A549 (cell line): ENCODE measurements at regions not wholly inside any gene's neighbourhood (a gene's known extent, or its start where the extent isn't known, plus 50 kb on each side); places are given as distances from the start of the nearest gene placed in this dataset.

Source experiments
- BHLHE40 ChIP-seq: IDR thresholded peaks from 2 replicates; pipeline ENCODE4 v1.6.1; 2012; ENCODE audit warnings: low read depth, low read length, inconsistent platforms
- EP300 ChIP-seq, 2 experiments: fragments of >200 bp; sonication (Bioruptor Twin); formaldehyde crosslinking; IDR thresholded peaks; 2 replicates in 1 of 2; 3 replicates in 1 of 2; pipeline ENCODE4 v1.6.1; 2016 to 2017
- POLR2A ChIP-seq: IDR thresholded peaks from 2 replicates; pipeline ENCODE4 v1.6.1; 2012; ENCODE audit warnings: mild to moderate bottlenecking, low read length
- RCOR1 ChIP-seq: fragments of 150-350 bp; IDR thresholded peaks from 2 replicates; pipeline ENCODE4 v1.6.1; 2014; ENCODE audit warnings: antibody characterized with exemption, low read length, low read depth
- TF ChIP-seq, protein P1 (sequence below): fragments of 250-450 bp; sonication (Bioruptor Pico); IDR thresholded peaks from 2 replicates; pipeline ENCODE4 v1.5.0; 2021; ENCODE audit warnings: mild to moderate bottlenecking, moderate library complexity, borderline replicate concordance
- TF ChIP-seq, protein P2 (sequence below): fragments of >200 bp; sonication (Bioruptor Twin); formaldehyde crosslinking; IDR thresholded peaks from 3 replicates; pipeline ENCODE4 v1.5.1; 2016

DNA sequence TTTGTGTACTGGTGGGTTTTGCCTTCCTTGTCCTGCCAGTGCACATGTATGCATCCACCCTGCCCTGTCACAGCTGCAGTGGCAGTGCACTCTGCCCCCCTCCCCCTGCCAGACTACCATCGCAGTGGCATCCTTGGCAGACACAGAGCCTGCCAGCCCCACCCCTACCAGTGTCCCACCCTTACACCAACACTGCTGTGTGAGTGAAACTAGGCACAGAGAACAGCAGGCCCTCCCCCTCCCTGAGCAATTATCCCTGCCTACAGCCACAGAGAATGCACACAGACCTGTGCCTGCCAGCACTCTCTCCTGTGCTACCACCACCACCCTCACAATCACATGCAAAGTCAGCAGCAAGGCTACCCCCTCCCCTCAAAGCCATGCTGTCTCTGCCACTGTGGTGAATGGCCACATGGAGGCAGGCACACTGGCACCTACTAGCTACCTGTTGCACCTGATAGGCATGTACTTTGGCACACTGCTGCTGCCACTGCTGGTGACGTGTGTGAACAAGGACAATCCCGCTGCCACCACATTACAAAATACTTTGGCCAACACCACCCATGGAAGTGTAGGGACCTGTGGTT, 239.8 kb downstream of the CALCRL start:
- TF ChIP-seq RCOR1 (no peak), EP300 (IDR thresholded peaks at IDR 0.05) (no peak), POLR2A (no peak), BHLHE40 (no peak)
- TF ChIP-seq, protein P1, sequence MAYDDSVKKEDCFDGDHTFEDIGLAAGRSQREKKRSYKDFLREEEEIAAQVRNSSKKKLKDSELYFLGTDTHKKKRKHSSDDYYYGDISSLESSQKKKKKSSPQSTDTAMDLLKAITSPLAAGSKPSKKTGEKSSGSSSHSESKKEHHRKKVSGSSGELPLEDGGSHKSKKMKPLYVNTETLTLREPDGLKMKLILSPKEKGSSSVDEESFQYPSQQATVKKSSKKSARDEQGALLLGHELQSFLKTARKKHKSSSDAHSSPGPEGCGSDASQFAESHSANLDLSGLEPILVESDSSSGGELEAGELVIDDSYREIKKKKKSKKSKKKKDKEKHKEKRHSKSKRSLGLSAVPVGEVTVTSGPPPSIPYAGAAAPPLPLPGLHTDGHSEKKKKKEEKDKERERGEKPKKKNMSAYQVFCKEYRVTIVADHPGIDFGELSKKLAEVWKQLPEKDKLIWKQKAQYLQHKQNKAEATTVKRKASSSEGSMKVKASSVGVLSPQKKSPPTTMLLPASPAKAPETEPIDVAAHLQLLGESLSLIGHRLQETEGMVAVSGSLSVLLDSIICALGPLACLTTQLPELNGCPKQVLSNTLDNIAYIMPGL (CRISPR knock-in tag), result no peak
- TF ChIP-seq, protein P2, sequence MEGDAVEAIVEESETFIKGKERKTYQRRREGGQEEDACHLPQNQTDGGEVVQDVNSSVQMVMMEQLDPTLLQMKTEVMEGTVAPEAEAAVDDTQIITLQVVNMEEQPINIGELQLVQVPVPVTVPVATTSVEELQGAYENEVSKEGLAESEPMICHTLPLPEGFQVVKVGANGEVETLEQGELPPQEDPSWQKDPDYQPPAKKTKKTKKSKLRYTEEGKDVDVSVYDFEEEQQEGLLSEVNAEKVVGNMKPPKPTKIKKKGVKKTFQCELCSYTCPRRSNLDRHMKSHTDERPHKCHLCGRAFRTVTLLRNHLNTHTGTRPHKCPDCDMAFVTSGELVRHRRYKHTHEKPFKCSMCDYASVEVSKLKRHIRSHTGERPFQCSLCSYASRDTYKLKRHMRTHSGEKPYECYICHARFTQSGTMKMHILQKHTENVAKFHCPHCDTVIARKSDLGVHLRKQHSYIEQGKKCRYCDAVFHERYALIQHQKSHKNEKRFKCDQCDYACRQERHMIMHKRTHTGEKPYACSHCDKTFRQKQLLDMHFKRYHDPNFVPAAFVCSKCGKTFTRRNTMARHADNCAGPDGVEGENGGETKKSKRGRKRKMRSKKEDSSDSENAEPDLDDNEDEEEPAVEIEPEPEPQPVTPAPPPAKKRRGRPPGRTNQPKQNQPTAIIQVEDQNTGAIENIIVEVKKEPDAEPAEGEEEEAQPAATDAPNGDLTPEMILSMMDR, result no peak
